ENCODE measurements at regions not wholly inside any gene's neighbourhood (a gene's known extent, or its start where the extent isn't known, plus 50 kb on each side); places are given as distances from the start of the nearest gene placed in this dataset.

DNA sequence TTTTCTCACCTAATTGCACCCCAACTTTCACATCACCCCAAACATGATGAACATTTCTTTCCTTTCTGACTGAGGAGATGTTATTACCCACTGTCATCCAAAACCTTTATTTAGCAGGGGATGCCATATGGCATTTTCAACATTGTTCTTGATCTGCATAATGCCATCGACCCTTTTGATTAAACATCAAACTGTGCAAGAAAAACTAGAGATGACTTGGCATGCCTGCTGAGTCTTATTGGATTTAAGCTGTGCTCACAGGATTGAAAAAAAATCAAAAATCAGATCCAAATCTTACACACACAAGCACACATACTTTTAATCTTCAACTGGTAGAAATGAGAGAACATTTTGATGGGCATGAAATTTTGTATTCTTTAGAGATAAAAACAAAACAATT is 536.0 kb downstream of the TMX3 start:
- TF ChIP-seq POLR2A (IDR thresholded peaks at IDR 0.05; ENCODE audit: low read depth, low read length) (no peak), POLR2AphosphoS5 (IDR thresholded peaks at IDR 0.05; ENCODE audit: low read depth, low read length) (no peak)

All from GM12891 (cell line).